22Rv1 (cell line): ENCODE measurements at regions not wholly inside any gene's neighbourhood (a gene's known extent, or its start where the extent isn't known, plus 50 kb on each side); places are given as distances from the start of the nearest gene placed in this dataset.

Source experiments
- CTCF ChIP-seq: fragments of 450-650 bp; IDR thresholded peaks from 2 replicates; pipeline ENCODE4 v1.5.1; 2017; ENCODE audit warnings: mild to moderate bottlenecking
- ZFX ChIP-seq: fragments of 450-650 bp; IDR thresholded peaks from 2 replicates; pipeline ENCODE4 v1.6.1; 2017; ENCODE audit warnings: antibody characterized with exemption, borderline replicate concordance

GRCh38 chr18:78871618-78872017 is 108.0 kb upstream of the SALL3 start:
- TF ChIP-seq ZFX (no peak), CTCF (no peak)
